T-helper 17 cell (primary cell): ENCODE measurements at regions not wholly inside any gene's neighbourhood (a gene's known extent, or its start where the extent isn't known, plus 50 kb on each side); places are given as distances from the start of the nearest gene placed in this dataset.
"Not testable (repeated sequence)": the region's sequence is repeated elsewhere in the genome, so short reads cannot be mapped to it uniquely, and the experiment has no call there.

Experiments
- ATAC-seq: fragments of 150-1000 bp; cut with Tn5 transposase; 2 replicates; pipeline ENCODE4 v1.10.0; 2021; ENCODE audit warnings: mild to moderate bottlenecking, moderate library complexity
- DNase-seq, 3 donors: peaks; one replicate each; pipeline versions ENCODE4 v3.0.0 to v3.0.0-alpha.2; 2020 to 2021
- H3K9me3 ChIP-seq: one replicate; pipeline ENCODE4 v1.7.0; 2013; ENCODE audit warnings: low read length, mild to moderate bottlenecking; ENCODE audit not compliant: control insufficient read depth, poor library complexity, severe bottlenecking
- H3K27ac Mint-ChIP-seq: one replicate; pipeline ENCODE4 v1.8.0; 2022; ENCODE audit warnings: mild to moderate bottlenecking, moderate library complexity, mixed read lengths
- H3K27me3 Mint-ChIP-seq: one replicate; pipeline ENCODE4 v1.8.0; 2022; ENCODE audit warnings: mixed read lengths
- H3K36me3 Mint-ChIP-seq: one replicate; pipeline ENCODE4 v1.8.0; 2022; ENCODE audit warnings: low read depth, mixed read lengths
- H3K4me1 Mint-ChIP-seq: one replicate; pipeline ENCODE4 v1.8.0; 2022; ENCODE audit warnings: mild to moderate bottlenecking, mixed read lengths
- H3K4me3 Mint-ChIP-seq: one replicate; pipeline ENCODE4 v1.8.0; 2022; ENCODE audit warnings: mild to moderate bottlenecking, moderate library complexity, mixed read lengths

DNA sequence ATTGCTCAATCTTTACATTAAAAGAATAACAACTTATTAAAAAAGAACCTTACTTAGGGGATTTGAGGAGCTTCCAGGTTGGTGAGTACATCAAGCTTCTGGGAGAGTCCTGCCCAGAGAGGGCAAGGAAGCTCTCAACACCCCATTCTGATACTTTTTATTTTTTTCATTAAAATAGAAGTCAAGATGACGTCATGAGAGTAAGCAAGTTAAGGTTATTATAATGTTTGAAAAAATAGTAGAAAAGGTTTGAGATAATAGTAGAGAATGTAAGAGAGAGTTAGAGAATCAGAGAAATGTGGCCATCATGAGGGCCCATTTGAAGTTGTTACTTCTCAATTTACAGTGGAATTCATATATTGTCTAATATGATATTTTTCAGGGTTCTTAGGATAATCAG is 221.0 kb upstream of the SLC16A7 start:
- H3K4me1 Mint-ChIP-seq = no peaks in the 10 kb centered on the region
- no peak overlapping the region for H3K4me3 Mint-ChIP-seq
- H3K27ac Mint-ChIP-seq = no peak overlapping the region

GRCh38 chr12:59372956-59373355 is 222.9 kb upstream of the SLC16A7 start:
- H3K36me3 Mint-ChIP-seq = no peaks in the 10 kb centered on the region
- DNase-seq (no peak), ATAC-seq (no peak)
- H3K4me3 Mint-ChIP-seq = no peak overlapping the region
- no peaks in the 10 kb centered on the region for H3K4me1 Mint-ChIP-seq
- no peaks in the 10 kb centered on the region for H3K9me3 ChIP-seq
- no peak overlapping the region for H3K27ac Mint-ChIP-seq
- H3K27me3 Mint-ChIP-seq = peaks cover 22% of the 10 kb centered on the region

More for the DNA sequence above, 221.0 kb upstream of the SLC16A7 start:
- H3K27me3 Mint-ChIP-seq = peaks cover 18% of the 10 kb centered on the region
- no peaks in the 10 kb centered on the region for H3K36me3 Mint-ChIP-seq
- ATAC-seq = no peak
- no peaks in the 10 kb centered on the region for H3K9me3 ChIP-seq
- DNase-seq = no peak

- Mint-ChIP-seq H3K4me3 (no peak overlapping the region), H3K27me3 (peaks cover 22% of the 10 kb centered on the region), H3K27ac (no peak overlapping the region), H3K36me3 (no peaks in the 10 kb centered on the region), H3K4me1 (no peaks in the 10 kb centered on the region)
- H3K9me3 ChIP-seq = no peaks in the 10 kb centered on the region
- DNase-seq = no peak
- no peak for ATAC-seq
These were observed 224.9 kb upstream of the SLC16A7 start for GRCh38 chr12:59370933-59371332.

DNA sequence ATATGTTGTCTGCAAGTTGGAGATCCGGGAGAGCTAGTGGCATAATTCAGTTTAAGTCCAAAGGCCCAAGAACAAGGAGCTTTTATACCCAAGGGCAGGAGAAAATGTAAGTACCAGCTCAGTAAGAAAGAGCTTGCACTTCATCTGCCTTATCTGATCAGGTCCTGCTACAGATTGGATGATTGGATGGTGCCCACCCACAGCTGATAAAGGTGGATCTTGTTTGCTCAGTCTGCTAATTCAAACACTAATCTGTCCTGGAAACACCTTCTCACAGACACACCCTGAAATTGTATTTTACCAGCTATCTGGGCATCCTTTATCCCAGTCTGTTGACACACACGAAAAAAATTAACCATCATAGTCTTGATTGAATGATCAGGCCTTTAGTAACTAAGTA is 230.7 kb upstream of the SLC16A7 start:
- no peak for DNase-seq
- H3K27me3 Mint-ChIP-seq = peaks cover 4% of the 10 kb centered on the region
- H3K27ac Mint-ChIP-seq = no peak overlapping the region
- H3K4me1 Mint-ChIP-seq = peaks cover 2% of the 10 kb centered on the region
- ATAC-seq = no peak
- no peak overlapping the region for H3K4me3 Mint-ChIP-seq
- H3K9me3 ChIP-seq = no peaks in the 10 kb centered on the region
- H3K36me3 Mint-ChIP-seq = no peaks in the 10 kb centered on the region

GRCh38 chr12:59357811-59358210 is 238.0 kb upstream of the SLC16A7 start:
- Mint-ChIP-seq H3K27ac (no peak overlapping the region), H3K36me3 (no peaks in the 10 kb centered on the region), H3K27me3 (no peaks in the 10 kb centered on the region), H3K4me3 (no peak overlapping the region), H3K4me1 (no peaks in the 10 kb centered on the region)
- no peak for ATAC-seq
- DNase-seq = no peak
- H3K9me3 ChIP-seq = no peaks in the 10 kb centered on the region

GRCh38 chr12:59346248-59346647 is 249.6 kb upstream of the SLC16A7 start:
- not testable (repeated sequence) for H3K4me1 Mint-ChIP-seq, H3K4me3 Mint-ChIP-seq, DNase-seq, ATAC-seq, H3K27me3 Mint-ChIP-seq, H3K27ac Mint-ChIP-seq, H3K9me3 ChIP-seq, H3K36me3 Mint-ChIP-seq

DNA sequence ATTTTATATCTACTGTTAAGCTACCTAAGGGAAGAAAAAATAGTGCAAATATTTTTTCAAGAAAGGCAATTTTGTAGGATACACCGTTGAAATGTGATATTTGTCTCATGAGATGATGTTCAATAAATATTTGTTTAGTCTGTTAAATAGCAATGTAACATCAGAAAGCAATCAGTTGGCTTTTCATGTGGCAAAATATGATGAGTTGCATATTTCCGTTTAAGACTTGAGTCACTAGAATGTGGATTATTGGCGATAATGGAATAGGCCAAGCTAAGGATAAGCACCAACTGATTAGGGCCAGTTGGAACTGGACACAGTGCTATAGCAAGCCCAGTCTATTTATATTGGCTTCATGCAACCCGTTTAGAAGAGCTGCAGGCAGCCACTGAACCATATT is 250.4 kb upstream of the SLC16A7 start:
- Mint-ChIP-seq H3K27ac (no peak overlapping the region), H3K4me3 (no peak overlapping the region), H3K4me1 (no peaks in the 10 kb centered on the region), H3K27me3 (no peaks in the 10 kb centered on the region), H3K36me3 (no peaks in the 10 kb centered on the region)
- ATAC-seq (no peak), DNase-seq (no peak)
- no peaks in the 10 kb centered on the region for H3K9me3 ChIP-seq

- H3K9me3 ChIP-seq = no peaks in the 10 kb centered on the region
- no peak overlapping the region for H3K4me3 Mint-ChIP-seq
- no peaks in the 10 kb centered on the region for H3K27me3 Mint-ChIP-seq
- DNase-seq = no peak
- no peaks in the 10 kb centered on the region for H3K4me1 Mint-ChIP-seq
- ATAC-seq = no peak
- H3K27ac Mint-ChIP-seq = no peak overlapping the region
- H3K36me3 Mint-ChIP-seq = no peaks in the 10 kb centered on the region
These were observed 251.6 kb upstream of the SLC16A7 start for GRCh38 chr12:59344224-59344623.

- Mint-ChIP-seq H3K27ac (no peak overlapping the region), H3K27me3 (no peaks in the 10 kb centered on the region), H3K36me3 (no peaks in the 10 kb centered on the region), H3K4me1 (no peaks in the 10 kb centered on the region), H3K4me3 (no peak overlapping the region)
- no peaks in the 10 kb centered on the region for H3K9me3 ChIP-seq
- ATAC-seq = no peak
- no peak for DNase-seq
These were observed 266.4 kb upstream of the SLC16A7 start for GRCh38 chr12:59329462-59329861.

DNA sequence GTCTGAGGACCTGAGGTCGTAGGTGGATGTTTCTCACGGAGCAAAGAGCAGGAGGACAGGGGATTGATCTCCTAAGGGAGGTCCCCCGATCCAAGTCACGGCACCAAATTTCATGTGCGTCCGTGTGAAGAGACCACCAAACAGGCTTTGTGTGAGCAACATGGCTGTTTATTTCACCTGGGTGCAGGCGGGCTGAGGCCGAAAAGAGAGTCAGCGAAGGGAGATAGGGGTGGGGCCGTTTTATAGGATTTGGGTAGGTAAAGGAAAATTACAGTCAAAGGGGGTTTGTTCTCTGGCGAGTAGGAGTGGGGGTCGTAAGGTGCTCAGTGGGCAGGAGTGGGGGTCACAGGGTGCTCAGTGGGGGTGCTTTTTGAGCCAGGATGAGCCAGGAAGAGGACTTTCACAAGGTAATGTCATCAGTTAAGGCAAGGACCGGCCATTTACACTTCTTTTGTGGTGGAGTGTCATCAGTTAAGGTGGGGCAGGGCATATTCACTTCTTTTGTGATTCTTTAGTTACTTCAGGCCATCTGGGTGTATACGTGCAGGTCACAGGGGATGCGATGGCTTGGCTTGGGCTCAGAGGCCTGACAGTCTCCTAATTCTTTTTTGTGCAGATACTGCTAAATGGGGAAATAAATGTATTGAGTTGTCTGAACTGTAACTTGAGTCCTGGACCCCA is 267.3 kb upstream of the SLC16A7 start:
- ATAC-seq, H3K4me3 Mint-ChIP-seq, H3K9me3 ChIP-seq, H3K36me3 Mint-ChIP-seq, H3K27ac Mint-ChIP-seq, DNase-seq, H3K27me3 Mint-ChIP-seq, H3K4me1 Mint-ChIP-seq: not testable (repeated sequence)

GRCh38 chr12:59326457-59326856 is 269.4 kb upstream of the SLC16A7 start:
- not testable (repeated sequence) for H3K27ac Mint-ChIP-seq, H3K4me3 Mint-ChIP-seq, DNase-seq, H3K36me3 Mint-ChIP-seq, H3K9me3 ChIP-seq, ATAC-seq, H3K27me3 Mint-ChIP-seq, H3K4me1 Mint-ChIP-seq

DNA sequence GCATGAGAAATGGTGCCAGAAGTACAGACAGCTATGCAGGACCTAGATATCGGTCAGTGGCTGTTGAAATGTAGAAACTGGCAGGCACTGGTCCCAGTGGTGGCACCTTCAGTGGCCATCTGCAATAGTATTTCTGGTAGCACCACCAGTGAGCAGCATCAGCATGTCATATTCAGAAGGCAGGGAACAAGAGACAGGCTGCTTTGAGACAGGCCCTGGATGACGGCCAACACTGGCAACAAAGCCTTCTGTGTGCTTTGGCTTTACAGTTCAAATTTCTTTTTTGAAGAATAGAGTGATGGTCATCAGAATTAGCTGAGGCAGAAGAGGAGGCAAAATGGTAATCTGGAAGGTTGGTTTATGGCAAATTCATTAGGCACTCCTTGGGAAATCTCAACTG is 273.4 kb upstream of the SLC16A7 start:
- Mint-ChIP-seq H3K27me3 (no peaks in the 10 kb centered on the region), H3K4me1 (no peaks in the 10 kb centered on the region), H3K27ac (no peak overlapping the region), H3K36me3 (no peaks in the 10 kb centered on the region), H3K4me3 (no peak overlapping the region)
- ATAC-seq (no peak), DNase-seq (no peak)
- H3K9me3 ChIP-seq = no peaks in the 10 kb centered on the region

DNA sequence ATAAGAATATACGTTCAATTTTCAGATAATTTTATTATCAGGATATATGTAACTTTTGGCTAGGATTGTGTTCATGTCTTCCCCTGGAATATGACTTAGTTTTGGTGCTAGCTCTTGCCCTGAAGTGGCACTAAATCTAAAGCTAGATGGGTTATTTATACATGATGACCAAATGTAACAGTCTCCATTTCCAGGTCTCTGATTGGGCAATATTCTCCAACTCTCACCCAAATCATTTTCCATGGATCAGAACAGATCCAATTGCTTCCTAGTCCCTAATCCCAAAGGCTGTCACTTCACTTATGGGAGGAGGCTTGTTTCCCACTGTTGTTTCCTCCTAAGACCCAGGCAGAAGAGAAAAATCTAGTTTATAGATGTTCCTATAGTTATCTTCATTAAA is 274.6 kb upstream of the SLC16A7 start:
- ATAC-seq (no peak), DNase-seq (no peak)
- H3K27me3 Mint-ChIP-seq = no peaks in the 10 kb centered on the region
- no peaks in the 10 kb centered on the region for H3K9me3 ChIP-seq
- no peaks in the 10 kb centered on the region for H3K36me3 Mint-ChIP-seq
- H3K27ac Mint-ChIP-seq = no peak overlapping the region
- no peak overlapping the region for H3K4me3 Mint-ChIP-seq
- no peaks in the 10 kb centered on the region for H3K4me1 Mint-ChIP-seq

DNA sequence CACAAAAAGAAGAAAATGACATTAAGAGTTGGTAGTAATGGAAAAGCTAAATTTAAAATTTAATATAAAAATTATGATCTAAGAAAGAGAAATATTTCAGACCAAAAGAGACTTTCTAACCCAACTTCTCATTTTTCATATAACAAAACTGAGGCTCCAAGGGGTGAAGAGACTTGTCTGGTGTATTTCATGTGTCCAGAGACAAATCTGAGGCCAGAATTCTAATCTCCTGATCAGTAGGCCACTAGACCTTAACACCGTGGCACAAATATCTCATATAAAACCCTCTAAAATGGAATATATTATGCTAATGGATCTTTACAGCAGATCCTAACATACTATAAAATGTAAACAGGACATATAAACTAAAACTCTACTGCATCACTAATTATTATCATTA is 275.7 kb upstream of the SLC16A7 start:
- H3K9me3 ChIP-seq = no peaks in the 10 kb centered on the region
- Mint-ChIP-seq H3K4me1 (no peaks in the 10 kb centered on the region), H3K27ac (no peak overlapping the region), H3K4me3 (no peak overlapping the region), H3K36me3 (no peaks in the 10 kb centered on the region), H3K27me3 (no peaks in the 10 kb centered on the region)
- DNase-seq (no peak), ATAC-seq (no peak)
